ENCODE measurements at regions not wholly inside any gene's neighbourhood (a gene's known extent, or its start where the extent isn't known, plus 50 kb on each side); places are given as distances from the start of the nearest gene placed in this dataset.

GRCh38 chr4:29970626-29971025 is 749.5 kb upstream of the PCDH7 start:
- DNase-seq: no peak
- Mint-ChIP-seq H3K27me3 (no peaks in the 10 kb centered on the region), H3K4me1 (no peaks in the 10 kb centered on the region), H3K27ac (no peak overlapping the region), H3K9me3 (ENCODE audit: insufficient read depth) (peaks cover 8% of the 10 kb centered on the region), H3K4me3 (no peak overlapping the region)
- Histone ChIP-seq H3K27me3 (replicated peaks in 1 of 4; ENCODE audit: control extremely low read depth in 1 of 4, control insufficient read depth in 3 of 4, insufficient read depth in 4 of 4, low read length in 3 of 4) (no peaks in the 10 kb centered on the region), H3K9me3 (ENCODE audit: control extremely low read depth in 1 of 3, control insufficient read depth in 2 of 3, insufficient read depth in 1 of 3, low read length in 2 of 3) (no peaks in the 10 kb centered on the region), H3K36me3 (replicated peaks in 1 of 2; ENCODE audit: control extremely low read depth in 1 of 2, control insufficient read depth in 1 of 2, extremely low read depth in 1 of 2, insufficient read depth in 2 of 2, low read length in 1 of 2) (no peaks in the 10 kb centered on the region), H3K4me1 (ENCODE audit: control insufficient read depth in 2 of 2, insufficient read depth in 2 of 2, low read length in 2 of 2) (no peaks in the 10 kb centered on the region), H3K4me2 (replicated peaks; ENCODE audit: low read depth, low read length, poor library complexity, severe bottlenecking) (no peak overlapping the region), H4K20me1 (ENCODE audit: control insufficient read depth, insufficient read depth, low read length, poor library complexity, severe bottlenecking) (no peaks in the 10 kb centered on the region), H3K4me3 (ENCODE audit: control extremely low read depth in 1 of 5, extremely low read depth in 1 of 5, insufficient read depth in 1 of 5, low read depth in 2 of 5, low read length in 4 of 5) (no peak overlapping the region), H3K79me2 (ENCODE audit: control insufficient read depth, insufficient read depth, low read length) (no peaks in the 10 kb centered on the region), H3K27ac (ENCODE audit: low read length in 2 of 2) (no peak overlapping the region), H2AFZ (ENCODE audit: insufficient read depth, low read depth, low read length, poor library complexity, severe bottlenecking) (no peak overlapping the region), H3K9ac (ENCODE audit: low read length) (no peak overlapping the region)
- intact Hi-C loops (cut with micrococcal nuclease): no loop called here
- TF ChIP-seq EZH2 (IDR thresholded peaks at IDR 0.05; ENCODE audit: borderline replicate concordance, insufficient read depth, low read depth, low read length, poor library complexity, severe bottlenecking) (no peak), CTCF (IDR thresholded peaks at IDR 0.05) (no peak)
- CTCF ChIA-PET: no interaction called here
- ATAC-seq (ENCODE audit: low read depth): no peak
- POLR2A ChIA-PET: no interaction called here
- 68% methylated on average over 2 of the region's 2 CpGs for WGBS (ENCODE audit: insufficient coverage)

GRCh38 chr4:29972121-29972520 is 748.0 kb upstream of the PCDH7 start:
- no peak for ATAC-seq (ENCODE audit: low read depth)
- Histone ChIP-seq H3K27me3 (replicated peaks in 1 of 4; ENCODE audit: control extremely low read depth in 1 of 4, control insufficient read depth in 3 of 4, insufficient read depth in 4 of 4, low read length in 3 of 4) (no peaks in the 10 kb centered on the region), H3K79me2 (ENCODE audit: control insufficient read depth, insufficient read depth, low read length) (no peaks in the 10 kb centered on the region), H3K9me3 (ENCODE audit: control extremely low read depth in 1 of 3, control insufficient read depth in 2 of 3, insufficient read depth in 1 of 3, low read length in 2 of 3) (no peaks in the 10 kb centered on the region), H3K9ac (ENCODE audit: low read length) (no peak overlapping the region), H2AFZ (ENCODE audit: insufficient read depth, low read depth, low read length, poor library complexity, severe bottlenecking) (no peak overlapping the region), H3K27ac (ENCODE audit: low read length in 2 of 2) (no peak overlapping the region), H3K36me3 (replicated peaks in 1 of 2; ENCODE audit: control extremely low read depth in 1 of 2, control insufficient read depth in 1 of 2, extremely low read depth in 1 of 2, insufficient read depth in 2 of 2, low read length in 1 of 2) (no peaks in the 10 kb centered on the region), H3K4me2 (replicated peaks; ENCODE audit: low read depth, low read length, poor library complexity, severe bottlenecking) (no peak overlapping the region), H4K20me1 (ENCODE audit: control insufficient read depth, insufficient read depth, low read length, poor library complexity, severe bottlenecking) (no peaks in the 10 kb centered on the region), H3K4me3 (ENCODE audit: control extremely low read depth in 1 of 5, extremely low read depth in 1 of 5, insufficient read depth in 1 of 5, low read depth in 2 of 5, low read length in 4 of 5) (no peak overlapping the region), H3K4me1 (ENCODE audit: control insufficient read depth in 2 of 2, insufficient read depth in 2 of 2, low read length in 2 of 2) (no peaks in the 10 kb centered on the region)
- no peak for DNase-seq
- intact Hi-C loops (cut with micrococcal nuclease): no loop called here
- ChIA-PET CTCF (no interaction called here), POLR2A (no interaction called here)
- TF ChIP-seq EZH2 (IDR thresholded peaks at IDR 0.05; ENCODE audit: borderline replicate concordance, insufficient read depth, low read depth, low read length, poor library complexity, severe bottlenecking): no peak
- no peak for TF ChIP-seq CTCF (IDR thresholded peaks at IDR 0.05)
- peaks cover 8% of the 10 kb centered on the region for H3K9me3 Mint-ChIP-seq (ENCODE audit: insufficient read depth)
- no peaks in the 10 kb centered on the region for H3K27me3 Mint-ChIP-seq
- H3K27ac Mint-ChIP-seq: no peak overlapping the region
- no peak overlapping the region for H3K4me3 Mint-ChIP-seq
- WGBS (ENCODE audit: insufficient coverage): 92% methylated on average over 2 of the region's 3 CpGs
- H3K4me1 Mint-ChIP-seq: no peaks in the 10 kb centered on the region

Data from B cell (primary cell).